IMR-90 (cell line): ENCODE measurements at regions not wholly inside any gene's neighbourhood (a gene's known extent, or its start where the extent isn't known, plus 50 kb on each side); places are given as distances from the start of the nearest gene placed in this dataset.

Source experiments
- BHLHE40 ChIP-seq: fragments of 150-350 bp; IDR thresholded peaks from 2 replicates; pipeline ENCODE4 v1.6.1; 2016; ENCODE audit warnings: mild to moderate bottlenecking, low read depth, low read length
- CEBPB ChIP-seq: IDR thresholded peaks from 2 replicates; pipeline ENCODE4 v1.6.1; 2012; ENCODE audit warnings: low read depth, low read length, improper control_type of control experiment
- CHD1 ChIP-seq: IDR thresholded peaks from 2 replicates; pipeline ENCODE4 v1.6.1; 2012; ENCODE audit warnings: low read depth, low read length, improper control_type of control experiment
- CTCF ChIP-seq: conservative IDR thresholded peaks from 2 replicates; pipeline ENCODE4 v1.5.1; 2012; ENCODE audit warnings: mild to moderate bottlenecking, low read depth, low read length, improper control_type of control experiment
- FOS ChIP-seq: fragments of 150-350 bp; IDR thresholded peaks from 2 replicates; pipeline ENCODE4 v1.6.1; 2016; ENCODE audit warnings: low read depth, low read length
- MAFK ChIP-seq: IDR thresholded peaks from 2 replicates; pipeline ENCODE4 v1.6.1; 2012; ENCODE audit warnings: low read depth, low read length, improper control_type of control experiment
- MAZ ChIP-seq: IDR thresholded peaks from 2 replicates; pipeline ENCODE4 v1.6.1; 2012; ENCODE audit warnings: low read depth, mild to moderate bottlenecking, low read length, improper control_type of control experiment, moderate library complexity, borderline replicate concordance
- MXI1 ChIP-seq: IDR thresholded peaks from 2 replicates; pipeline ENCODE4 v1.6.1; 2012; ENCODE audit warnings: low read depth, mild to moderate bottlenecking, low read length, moderate library complexity, borderline replicate concordance
- NFE2L2 ChIP-seq: fragments of 150-350 bp; IDR thresholded peaks from 2 replicates; pipeline ENCODE4 v1.6.1; 2016; ENCODE audit warnings: low read depth, mild to moderate bottlenecking, low read length
- POLR2A ChIP-seq: IDR thresholded peaks from 2 replicates; pipeline ENCODE4 v1.6.1; 2012; ENCODE audit warnings: mild to moderate bottlenecking, low read depth, low read length
- RAD21 ChIP-seq: IDR thresholded peaks from 2 replicates; pipeline ENCODE4 v1.6.1; 2012; ENCODE audit warnings: low read length, improper control_type of control experiment
- RFX5 ChIP-seq: IDR thresholded peaks from 2 replicates; pipeline ENCODE4 v1.8.0; 2012; ENCODE audit warnings: low read depth, mild to moderate bottlenecking, low read length, moderate library complexity
- SMC3 ChIP-seq: fragments of 150-350 bp; IDR thresholded peaks from 2 replicates; pipeline ENCODE4 v1.6.1; 2016; ENCODE audit warnings: low read depth, mild to moderate bottlenecking, antibody characterized with exemption, low read length, moderate library complexity
- USF2 ChIP-seq: fragments of 150-350 bp; IDR thresholded peaks from 2 replicates; pipeline ENCODE4 v1.6.1; 2017; ENCODE audit warnings: mild to moderate bottlenecking, antibody characterized with exemption, low read length, low read depth

- TF ChIP-seq CTCF (no peak), MXI1 (no peak), POLR2A (no peak), CEBPB (no peak), SMC3 (no peak), RAD21 (no peak), USF2 (no peak), MAFK (no peak), FOS (no peak), BHLHE40 (no peak), CHD1 (no peak), MAZ (no peak), NFE2L2 (no peak), RFX5 (no peak)
These were observed 213.6 kb downstream of the PCDH20 start for GRCh38 chr13:61202042-61202441.
